ENCODE measurements at regions not wholly inside any gene's neighbourhood (a gene's known extent, or its start where the extent isn't known, plus 50 kb on each side); places are given as distances from the start of the nearest gene placed in this dataset.

DNA sequence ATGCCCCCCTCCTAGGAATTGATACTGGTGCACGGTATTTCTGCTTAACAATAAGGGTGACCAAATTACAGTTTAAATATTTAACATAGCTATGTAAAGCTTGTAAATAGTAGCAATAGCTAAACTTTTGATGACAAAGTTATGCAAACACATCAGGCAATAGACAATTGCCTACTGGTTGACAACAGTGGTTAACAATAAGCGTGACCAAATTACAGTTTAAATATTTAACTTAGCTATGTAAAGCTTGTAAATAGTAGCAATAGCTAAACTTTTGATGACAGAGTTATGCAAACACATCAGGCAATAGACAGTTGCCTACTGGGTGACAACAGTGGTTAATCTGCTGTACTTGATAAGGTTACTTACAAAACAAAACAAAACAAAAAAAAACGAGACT lies 886.5 kb upstream of the FLRT2 start:
- no peak for TF ChIP-seq CTCF (IDR thresholded peaks at IDR 0.05; ENCODE audit: insufficient read depth, low read length, severe bottlenecking)
- Histone ChIP-seq H3K4me3 (ENCODE audit: low read depth, low read length) (no peak overlapping the region), H3K36me3 (ENCODE audit: control insufficient read depth, insufficient read depth, low read length) (no peaks in the 10 kb centered on the region), H3K27me3 (ENCODE audit: control insufficient read depth, insufficient read depth, low read length) (no peaks in the 10 kb centered on the region)
- FAIRE-seq, result no peak
- no peak for DNase-seq (ENCODE audit: low read depth)

DNA sequence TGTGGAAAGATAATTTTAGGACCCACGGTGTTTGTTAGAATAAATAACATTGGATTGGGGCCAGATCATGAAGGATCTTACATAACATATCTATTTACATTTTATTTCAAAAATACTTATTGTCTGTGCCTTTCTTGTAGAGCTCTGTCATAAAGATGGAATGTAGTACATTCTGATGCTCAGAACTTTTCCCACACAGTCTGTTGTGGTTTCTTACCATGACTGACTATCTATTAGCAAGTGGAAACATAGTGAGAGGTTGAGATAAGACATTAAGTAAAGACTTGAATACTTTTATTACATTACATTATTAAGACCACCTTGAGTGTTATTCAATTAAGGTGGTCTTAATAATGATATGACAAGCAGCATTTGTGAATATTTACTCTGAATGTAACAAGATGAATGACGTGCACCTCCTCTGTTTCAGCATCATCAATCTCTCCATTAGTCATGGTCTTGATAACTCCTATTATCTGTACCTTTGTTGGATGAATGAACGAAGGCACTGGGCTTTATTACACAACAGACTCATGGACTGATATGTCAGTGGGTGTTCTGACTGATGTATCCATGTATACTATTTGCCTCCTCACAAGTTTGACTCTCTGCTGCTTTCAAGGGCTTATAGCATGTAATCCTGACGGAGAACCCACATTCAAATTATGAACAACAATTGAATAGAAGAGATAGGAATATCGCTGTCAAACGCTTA lies 883.0 kb upstream of the FLRT2 start:
- DNase-seq (ENCODE audit: low read depth) (peak; percentile 8), FAIRE-seq (no peak)
- Histone ChIP-seq H3K4me3 (ENCODE audit: low read depth, low read length) (no peak overlapping the region), H3K27me3 (ENCODE audit: control insufficient read depth, insufficient read depth, low read length) (no peaks in the 10 kb centered on the region), H3K36me3 (ENCODE audit: control insufficient read depth, insufficient read depth, low read length) (no peaks in the 10 kb centered on the region)
- no peak for TF ChIP-seq CTCF (IDR thresholded peaks at IDR 0.05; ENCODE audit: insufficient read depth, low read length, severe bottlenecking)

GRCh38 chr14:84655014-84655413 lies 874.9 kb upstream of the FLRT2 start:
- Histone ChIP-seq H3K4me3 (ENCODE audit: low read depth, low read length) (no peak overlapping the region), H3K36me3 (ENCODE audit: control insufficient read depth, insufficient read depth, low read length) (no peaks in the 10 kb centered on the region), H3K27me3 (ENCODE audit: control insufficient read depth, insufficient read depth, low read length) (no peaks in the 10 kb centered on the region)
- FAIRE-seq (no peak), DNase-seq (ENCODE audit: low read depth) (no peak)
- TF ChIP-seq CTCF (IDR thresholded peaks at IDR 0.05; ENCODE audit: insufficient read depth, low read length, severe bottlenecking), result no peak

DNA sequence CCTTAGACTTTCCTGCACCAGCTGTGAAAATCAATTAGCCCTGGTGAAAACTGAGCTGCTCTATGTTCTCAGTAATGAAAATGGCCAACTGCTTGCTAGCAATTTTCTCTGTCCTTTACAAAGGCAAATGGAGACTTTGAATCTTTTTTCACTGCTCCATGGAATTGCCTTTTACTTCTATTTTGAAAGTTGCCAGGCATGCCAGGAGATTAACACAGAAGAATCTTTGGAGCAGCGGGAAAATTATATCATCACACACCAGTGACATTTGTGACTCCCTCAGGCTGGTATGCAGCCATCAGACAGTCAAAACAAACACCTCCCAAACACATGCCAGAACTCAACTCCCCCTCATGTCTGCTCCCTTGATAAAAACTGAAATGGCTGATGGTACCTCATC lies 872.0 kb upstream of the FLRT2 start:
- FAIRE-seq (no peak), DNase-seq (ENCODE audit: low read depth) (no peak)
- H3K27me3 ChIP-seq (ENCODE audit: control insufficient read depth, insufficient read depth, low read length), result no peaks in the 10 kb centered on the region
- no peak overlapping the region for H3K4me3 ChIP-seq (ENCODE audit: low read depth, low read length)
- TF ChIP-seq CTCF (IDR thresholded peaks at IDR 0.05; ENCODE audit: insufficient read depth, low read length, severe bottlenecking), result no peak
- no peaks in the 10 kb centered on the region for H3K36me3 ChIP-seq (ENCODE audit: control insufficient read depth, insufficient read depth, low read length)

DNA sequence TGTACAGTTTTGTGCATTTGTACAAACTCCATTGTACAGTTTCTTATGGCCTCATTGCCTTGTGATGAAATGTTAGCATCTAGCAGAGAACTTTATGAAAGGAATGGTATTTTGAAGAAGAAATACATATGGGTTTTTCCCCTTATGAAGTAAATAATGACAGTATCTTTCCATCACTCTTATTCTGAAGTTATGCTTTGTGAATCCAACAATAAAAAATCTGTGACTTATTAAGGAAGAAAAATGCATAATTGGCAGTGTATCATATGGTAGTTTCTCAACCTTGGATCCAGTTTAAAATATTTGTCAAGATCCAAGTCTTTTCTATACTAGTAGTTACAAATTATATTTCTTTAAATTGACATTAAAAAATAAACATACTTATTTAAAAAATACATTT lies 859.1 kb upstream of the FLRT2 start:
- no peaks in the 10 kb centered on the region for H3K36me3 ChIP-seq (ENCODE audit: control insufficient read depth, insufficient read depth, low read length)
- TF ChIP-seq CTCF (IDR thresholded peaks at IDR 0.05; ENCODE audit: insufficient read depth, low read length, severe bottlenecking), result no peak
- DNase-seq (ENCODE audit: low read depth) (no peak), FAIRE-seq (no peak)
- no peaks in the 10 kb centered on the region for H3K27me3 ChIP-seq (ENCODE audit: control insufficient read depth, insufficient read depth, low read length)
- no peak overlapping the region for H3K4me3 ChIP-seq (ENCODE audit: low read depth, low read length)

GRCh38 chr14:84671776-84672175 lies 858.2 kb upstream of the FLRT2 start:
- Histone ChIP-seq H3K36me3 (ENCODE audit: control insufficient read depth, insufficient read depth, low read length) (no peaks in the 10 kb centered on the region), H3K27me3 (ENCODE audit: control insufficient read depth, insufficient read depth, low read length) (no peaks in the 10 kb centered on the region), H3K4me3 (ENCODE audit: low read depth, low read length) (no peak overlapping the region)
- DNase-seq (ENCODE audit: low read depth), result no peak
- no peak for FAIRE-seq
- TF ChIP-seq CTCF (IDR thresholded peaks at IDR 0.05; ENCODE audit: insufficient read depth, low read length, severe bottlenecking), result no peak
